Stimulated activated CD4-positive, alpha-beta T cell treated with anti-CD3 and anti-CD28 coated beads, Interleukin-12 subunit alpha, Interleukin-12 subunit beta, amount 100 ng/mL, for 24 hours (primary cell): ENCODE measurements at regions not wholly inside any gene's neighbourhood (a gene's known extent, or its start where the extent isn't known, plus 50 kb on each side); places are given as distances from the start of the nearest gene placed in this dataset.

Experiments
- DNase-seq, 2 experiments: peaks; one replicate each; pipeline ENCODE4 v3.0.0-alpha.2; 2020; ENCODE audit warnings: low read depth in 2 of 2

DNA sequence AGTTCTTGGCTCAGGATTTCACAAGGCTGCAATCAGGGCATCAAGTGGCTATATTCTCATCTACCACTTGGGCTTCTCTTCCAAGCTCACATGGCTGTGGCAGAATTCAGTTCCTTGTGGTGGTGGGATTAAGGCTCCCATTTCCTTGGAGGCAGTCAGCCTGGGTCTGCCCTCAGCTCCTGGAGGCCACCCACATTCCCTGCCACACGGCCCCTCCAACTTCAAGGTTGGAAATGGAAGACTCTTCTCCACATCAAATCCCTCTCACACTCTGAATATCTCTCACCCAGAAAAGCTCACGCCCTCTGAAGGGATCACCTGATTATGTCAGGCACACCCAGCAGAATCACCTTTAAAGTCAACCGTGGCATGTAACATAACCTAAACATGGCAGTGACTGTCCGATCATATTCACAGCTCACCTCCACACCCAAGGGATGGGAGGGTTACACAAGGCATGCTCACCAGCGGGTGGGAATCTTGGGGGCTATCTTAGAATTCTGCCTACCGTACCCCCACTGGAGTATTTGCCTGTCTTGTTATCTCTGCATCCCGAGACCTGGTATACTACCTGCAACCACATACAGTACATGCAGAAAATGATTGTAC is 256.2 kb upstream of the KLHL29 start:
- DNase-seq: no peak

- no peak for DNase-seq
These were observed 253.9 kb upstream of the KLHL29 start for GRCh38 chr2:23131066-23131575.

- no peak for DNase-seq
These were observed 253.0 kb upstream of the KLHL29 start for GRCh38 chr2:23132000-23132399.

GRCh38 chr2:23132823-23133595 is 252.0 kb upstream of the KLHL29 start:
- DNase-seq: no peak

GRCh38 chr2:23134726-23135125 is 250.3 kb upstream of the KLHL29 start:
- DNase-seq: no peak

DNA sequence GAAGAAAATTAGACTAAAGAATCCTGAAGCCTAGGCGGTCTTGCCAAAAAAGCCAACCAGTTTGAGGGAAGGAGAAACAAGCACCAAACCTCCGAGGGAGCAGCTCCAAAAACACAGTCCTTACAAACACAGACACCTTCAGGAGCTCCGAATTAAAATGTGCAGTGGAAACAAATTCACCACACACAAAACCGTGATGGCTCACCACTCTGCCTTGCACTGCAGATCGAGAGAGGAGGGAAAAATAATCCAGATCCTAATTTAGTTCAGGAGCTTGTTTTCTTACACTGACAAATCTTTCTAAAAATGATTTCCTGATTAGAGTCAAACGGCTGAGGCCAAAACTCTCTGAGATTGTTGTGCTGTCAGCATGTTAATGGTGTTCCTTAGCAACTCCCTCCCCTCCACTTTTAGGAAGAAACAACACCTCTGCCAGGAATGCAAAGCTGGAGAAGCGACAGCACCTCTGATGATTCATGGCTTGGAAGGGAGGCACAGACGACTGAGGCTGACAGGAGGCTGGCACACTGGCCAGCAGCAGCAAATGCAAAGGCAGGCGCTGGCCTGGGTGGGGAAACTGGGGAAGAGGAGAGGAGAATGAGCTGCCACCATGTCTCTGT is 249.4 kb upstream of the KLHL29 start:
- DNase-seq: no peak

GRCh38 chr2:23137166-23137565 is 247.8 kb upstream of the KLHL29 start:
- DNase-seq: no peak

DNA sequence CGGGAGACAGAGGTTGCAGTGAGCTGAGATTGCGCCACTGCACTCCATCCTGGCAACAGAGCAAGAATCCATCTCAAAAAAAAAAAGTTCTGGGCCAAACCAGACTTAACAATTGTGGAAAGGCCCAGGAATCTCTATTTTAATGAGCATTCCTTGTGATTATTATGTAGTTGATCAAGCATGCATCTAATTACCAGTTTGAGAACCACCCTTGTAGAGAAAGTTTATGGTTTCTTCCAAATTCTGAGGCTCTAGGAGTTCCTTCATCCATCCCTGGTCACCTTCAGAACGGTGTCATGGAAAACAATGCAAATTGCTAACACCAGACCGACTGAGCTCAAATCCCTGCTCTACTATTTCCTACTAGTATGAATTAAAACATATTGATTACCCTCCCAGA is 246.3 kb upstream of the KLHL29 start:
- DNase-seq: no peak

GRCh38 chr2:23145460-23145859 is 239.5 kb upstream of the KLHL29 start:
- no peak for DNase-seq

DNA sequence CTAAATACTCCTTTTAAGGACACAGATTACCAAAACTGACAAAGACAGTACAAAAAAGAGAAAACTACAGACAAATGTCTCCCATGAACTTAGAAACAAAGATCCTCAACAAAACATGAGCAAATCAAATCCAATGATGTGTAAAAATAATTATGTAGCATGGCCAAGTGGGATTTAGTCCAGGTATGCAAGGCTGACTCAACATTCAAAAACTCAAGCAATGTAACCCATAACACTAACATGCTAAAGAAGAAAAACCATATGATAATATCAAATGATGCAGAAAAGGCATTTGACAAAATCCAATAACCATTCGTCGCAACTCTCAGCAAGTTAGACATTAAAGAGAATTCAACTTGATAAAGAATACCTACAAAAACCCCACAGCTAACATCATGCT is 239.0 kb upstream of the KLHL29 start:
- DNase-seq: no peak

- DNase-seq: no peak
These were observed 236.6 kb upstream of the KLHL29 start for GRCh38 chr2:23148342-23148741.

DNA sequence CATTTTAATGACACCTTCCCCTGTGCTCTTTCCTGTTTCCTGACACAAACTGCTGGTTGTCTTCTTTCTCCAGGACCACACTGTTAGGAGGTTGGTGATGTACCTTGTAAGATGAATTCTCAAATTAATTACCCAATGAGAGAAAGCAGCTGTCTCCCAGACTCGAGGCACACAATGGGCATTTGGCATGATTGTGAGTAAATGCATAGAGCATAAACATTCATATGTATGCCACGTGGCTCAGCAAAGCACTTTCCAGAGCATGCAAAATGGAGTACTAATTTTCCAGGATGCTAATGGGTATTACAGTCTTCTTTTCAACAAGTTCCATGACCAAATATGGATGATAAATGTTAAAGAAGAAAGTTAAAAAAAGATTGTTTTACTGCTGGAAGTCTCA is 235.2 kb upstream of the KLHL29 start:
- no peak for DNase-seq

DNA sequence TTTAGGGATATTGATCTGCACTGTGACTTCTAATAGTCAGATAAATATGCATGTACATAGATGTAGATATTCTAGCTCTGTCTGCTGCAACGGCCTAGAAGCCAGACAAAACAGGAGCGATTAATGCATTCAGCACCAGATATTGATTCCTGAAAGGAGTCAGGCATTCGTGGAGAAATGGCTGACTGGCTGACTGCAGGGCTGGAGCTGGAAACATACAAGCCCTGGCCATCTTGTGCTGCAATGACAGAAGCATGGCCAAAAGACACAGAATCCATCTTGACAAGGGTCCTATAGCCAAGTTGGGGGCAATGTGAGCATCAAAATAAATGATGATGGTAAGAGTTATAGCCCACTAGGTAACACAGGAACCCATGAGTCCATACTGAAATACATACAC is 231.5 kb upstream of the KLHL29 start:
- no peak for DNase-seq

DNA sequence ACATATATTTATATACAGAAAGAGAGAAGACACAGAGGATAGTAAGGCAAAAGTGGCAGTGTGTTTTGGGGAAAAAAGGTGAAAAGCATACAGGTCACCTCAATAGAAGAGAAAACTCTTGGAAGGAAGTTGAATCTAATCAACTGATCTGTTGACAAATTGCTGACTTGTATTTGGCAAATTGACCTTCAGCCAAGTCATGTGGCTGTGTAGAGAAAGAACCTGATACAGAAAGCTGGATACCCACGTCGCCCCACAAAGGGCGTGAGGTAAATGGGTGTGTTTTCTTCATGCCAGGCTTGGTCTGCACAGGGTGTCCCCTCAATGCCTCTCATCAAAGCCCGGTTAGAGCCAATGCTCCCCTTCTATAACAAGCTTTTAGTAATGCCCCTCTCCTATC is 230.0 kb upstream of the KLHL29 start:
- no peak for DNase-seq

- DNase-seq: no peak
These were observed 227.2 kb upstream of the KLHL29 start for GRCh38 chr2:23157812-23158211.

GRCh38 chr2:23158306-23158705 is 226.7 kb upstream of the KLHL29 start:
- DNase-seq: no peak

DNA sequence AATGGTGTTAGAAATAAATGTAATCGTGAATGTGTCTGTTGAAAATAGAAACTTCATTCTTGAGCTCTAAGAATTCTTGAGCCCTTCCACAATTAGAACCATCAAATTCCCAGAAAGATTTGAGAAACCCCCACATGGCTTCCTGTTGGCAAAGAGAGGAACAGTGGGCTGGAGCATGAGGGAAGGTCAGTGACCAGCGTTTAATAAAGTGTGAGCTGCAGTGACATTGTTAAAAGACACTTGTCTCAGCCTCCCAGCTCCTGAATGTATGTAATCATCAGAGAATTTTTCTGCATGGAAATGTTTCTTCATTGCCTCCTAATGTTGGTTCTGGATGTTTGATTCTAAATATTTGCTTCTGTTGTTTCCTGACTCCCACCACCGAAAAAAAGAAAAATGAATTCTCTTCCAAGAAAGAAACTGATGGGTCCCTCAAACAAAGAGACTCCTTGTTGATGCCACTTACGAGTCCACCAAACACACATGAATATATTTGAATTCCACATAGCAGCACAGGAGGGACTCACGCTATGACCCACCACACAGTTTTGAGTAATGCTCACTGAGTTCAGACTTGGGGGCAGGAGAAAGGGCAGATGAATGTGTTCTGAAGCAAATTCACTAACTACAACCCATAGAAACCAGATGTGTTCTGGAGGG is 225.1 kb upstream of the KLHL29 start:
- no peak for DNase-seq

DNA sequence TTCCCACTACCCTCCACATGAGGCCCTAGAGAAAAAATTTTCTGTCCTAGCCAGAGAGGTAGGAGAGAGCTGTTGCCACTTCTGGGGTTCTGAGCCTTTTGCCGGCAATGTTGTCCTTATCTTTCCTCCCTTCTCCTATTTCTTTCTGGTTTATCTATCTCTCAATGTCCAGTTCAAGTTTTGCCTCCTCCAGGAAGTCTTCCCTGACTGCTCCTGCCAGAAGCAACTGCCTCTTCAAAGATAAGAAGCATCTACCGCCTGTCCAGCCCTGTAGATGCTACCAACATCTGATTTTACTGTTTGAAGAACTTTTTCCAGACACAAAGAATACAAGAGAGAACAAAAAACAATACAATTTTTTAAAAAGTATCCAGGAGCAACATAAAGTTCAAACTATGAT is 220.8 kb upstream of the KLHL29 start:
- no peak for DNase-seq

- DNase-seq: no peak
These were observed 215.1 kb upstream of the KLHL29 start for GRCh38 chr2:23169896-23170295.

GRCh38 chr2:23171108-23171507 is 213.9 kb upstream of the KLHL29 start:
- no peak for DNase-seq

- DNase-seq: no peak
These were observed 206.6 kb upstream of the KLHL29 start for GRCh38 chr2:23178396-23178795.

- no peak for DNase-seq
These were observed 201.2 kb upstream of the KLHL29 start for GRCh38 chr2:23183733-23184132.
